ENCODE measurements at regions not wholly inside any gene's neighbourhood (a gene's known extent, or its start where the extent isn't known, plus 50 kb on each side); places are given as distances from the start of the nearest gene placed in this dataset.

- CTCF ChIA-PET (ENCODE audit: low intra/inter-chr PET ratio): no interaction called here
Observed at GRCh38 chr6:134813146-134813545, 136.8 kb downstream of the ALDH8A1 start.

More at GRCh38 chr6:134813146-134813545, 136.8 kb downstream of the ALDH8A1 start:
- no peak for FAIRE-seq
- Histone ChIP-seq H3K9me3 (replicated peaks; ENCODE audit: control insufficient read depth, insufficient read depth, low read depth, low read length) (no peaks in the 10 kb centered on the region), H3K4me1 (replicated peaks in 1 of 2; ENCODE audit: control insufficient read depth in 2 of 2, insufficient read depth in 2 of 2, low read length in 2 of 2) (no peaks in the 10 kb centered on the region), H3K9me1 (ENCODE audit: control insufficient read depth, insufficient read depth, low read length) (no peaks in the 10 kb centered on the region), H3K9ac (ENCODE audit: insufficient read depth in 1 of 2, low read depth in 2 of 2, low read length in 2 of 2) (no peak overlapping the region), H4K20me1 (replicated peaks; ENCODE audit: control insufficient read depth, insufficient read depth, low read length) (no peaks in the 10 kb centered on the region), H3K27ac (ENCODE audit: extremely low read depth, low read depth, low read length) (no peak overlapping the region), H3K36me3 (ENCODE audit: control insufficient read depth, insufficient read depth, low read length) (no peaks in the 10 kb centered on the region), H3K4me2 (ENCODE audit: insufficient read depth, low read length) (no peak overlapping the region), H3K4me3 (no peak overlapping the region), H2AFZ (ENCODE audit: low read depth, low read length) (no peak overlapping the region), H3K79me2 (ENCODE audit: control insufficient read depth, insufficient read depth, low read length) (no peaks in the 10 kb centered on the region), H3K27me3 (ENCODE audit: control insufficient read depth in 2 of 2, insufficient read depth in 2 of 2, low read length in 2 of 2) (peaks cover 2 to 14% of the 10 kb centered on the region in 2 experiments; a peak in 3 of 5 replicates)
- in situ Hi-C loops (cut with MboI) (no loop called here), intact Hi-C loops (cut with micrococcal nuclease) (no loop called here)
- TF ChIP-seq ZNF766 (CRISPR knock-in tag; conservative IDR thresholded peaks at IDR 0.05) (no peak), ZNF324 (CRISPR knock-in tag; IDR thresholded peaks at IDR 0.05) (no peak), ZNF436 (CRISPR knock-in tag; IDR thresholded peaks at IDR 0.05) (no peak), ARID3A (IDR thresholded peaks at IDR 0.05; ENCODE audit: borderline replicate concordance, low read depth, low read length) (no peak)
- 0% methylated on average over 2 of the region's 2 CpGs for WGBS (ENCODE audit: insufficient coverage, low coverage, missing lambda C conversion rate)
- BruUV-seq (replicated peaks): no TSS peak
- no peak for DNase-seq (ENCODE audit: extremely low read depth in 1 of 4, low spot score in 3 of 4)
- POLR2A ChIA-PET: interaction anchor here (0.9 kb wide), 1 partner anchor 29 kb away, joined by 3 read pairs; no protein-coding TSS in a partner anchor
- ATAC-seq: no peak
